GM21447 (cell line): ENCODE measurements at regions not wholly inside any gene's neighbourhood (a gene's known extent, or its start where the extent isn't known, plus 50 kb on each side); places are given as distances from the start of the nearest gene placed in this dataset.
"Not testable (repeated sequence)": the region's sequence is repeated elsewhere in the genome, so short reads cannot be mapped to it uniquely, and the experiment has no call there.

Experiments used
- ATAC-seq: cut with Tn5 transposase; IDR thresholded peaks from one replicate; pipeline ENCODE4 v1.9.1; 2021; ENCODE audit not compliant: unreplicated experiment

DNA sequence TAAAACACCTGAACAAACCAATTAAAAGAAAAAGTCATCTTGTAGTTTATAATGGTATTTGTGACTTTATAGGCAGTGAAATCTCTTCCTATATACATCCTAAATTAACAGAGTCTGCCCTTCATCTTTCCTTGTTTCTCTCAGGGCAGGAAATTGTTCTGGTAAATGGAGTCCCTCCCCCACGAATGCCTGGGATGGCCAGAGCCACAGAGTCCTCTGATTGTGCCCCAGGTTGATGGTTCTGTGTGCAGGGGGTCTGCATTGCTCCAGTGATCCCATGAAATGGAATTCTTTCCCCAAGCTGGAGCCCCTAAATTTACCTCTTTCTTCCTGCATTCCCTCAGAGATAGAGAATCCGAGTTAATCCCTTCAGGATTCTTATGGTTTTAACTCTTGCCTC lies 155.5 kb downstream of the MTX2 start:
- ATAC-seq, result no peak

GRCh38 chr2:176427549-176427948 lies 158.3 kb downstream of the MTX2 start:
- ATAC-seq, result no peak

- ATAC-seq, result not testable (repeated sequence)
Measured at GRCh38 chr2:176428944-176429469, 159.8 kb downstream of the MTX2 start.

- no peak for ATAC-seq
Measured at GRCh38 chr2:176432434-176432833, 163.2 kb downstream of the MTX2 start.

- ATAC-seq, result no peak
Measured at GRCh38 chr2:176435729-176436128, 166.5 kb downstream of the MTX2 start.

- ATAC-seq, result no peak
Measured at GRCh38 chr2:176443946-176444345, 174.7 kb downstream of the MTX2 start.

DNA sequence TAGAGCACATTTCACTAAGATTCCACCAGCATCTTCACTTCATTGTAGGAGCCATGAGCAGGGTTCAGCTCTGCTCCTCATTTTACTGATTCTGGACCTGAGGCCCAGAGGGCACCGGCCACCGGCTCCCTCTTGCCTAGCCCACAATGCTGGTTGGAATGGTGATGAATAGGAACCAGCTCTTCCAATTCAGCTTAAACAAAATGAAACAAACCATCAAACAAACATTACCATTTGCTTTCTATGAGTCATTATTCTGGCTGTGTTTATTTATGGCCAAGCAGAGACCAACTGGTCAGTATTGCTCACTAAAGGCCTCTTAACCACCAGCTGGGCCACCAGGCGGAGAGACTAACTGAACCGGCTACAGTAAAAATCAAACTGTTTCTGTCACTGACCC lies 176.7 kb downstream of the MTX2 start:
- ATAC-seq, result no peak

DNA sequence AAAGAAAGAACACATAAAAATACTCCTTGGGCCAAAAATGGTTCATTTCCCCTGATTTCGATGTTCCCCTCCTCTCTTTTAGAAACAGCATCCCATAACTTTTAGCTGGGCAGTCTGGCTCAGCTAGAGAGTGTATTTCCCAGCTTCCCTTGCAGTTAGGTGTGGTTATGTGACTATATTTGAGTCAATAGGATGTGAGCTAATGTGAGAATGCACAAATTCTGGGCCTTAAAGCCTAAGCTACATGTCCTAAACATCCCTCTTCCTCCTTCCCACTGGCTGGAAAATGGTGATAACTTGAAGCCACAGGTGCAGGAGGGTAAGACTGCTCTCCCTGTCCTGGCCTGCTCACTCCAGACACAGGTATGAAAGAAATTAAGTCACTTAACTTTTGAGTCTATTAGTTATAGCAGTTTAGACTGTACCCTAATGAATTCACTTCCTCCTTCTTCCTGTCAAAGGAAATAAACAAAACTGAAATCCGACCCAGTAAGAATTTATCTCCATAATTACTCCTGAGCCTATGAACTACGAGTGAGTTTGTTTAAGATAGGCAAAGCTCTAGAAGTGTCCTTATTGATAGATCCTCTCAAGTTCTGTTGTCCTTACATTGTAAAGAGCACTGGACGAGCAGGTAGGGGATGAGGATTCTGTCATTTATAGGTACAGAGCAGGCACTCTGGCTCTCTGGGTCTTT lies 177.6 kb downstream of the MTX2 start:
- no peak for ATAC-seq

DNA sequence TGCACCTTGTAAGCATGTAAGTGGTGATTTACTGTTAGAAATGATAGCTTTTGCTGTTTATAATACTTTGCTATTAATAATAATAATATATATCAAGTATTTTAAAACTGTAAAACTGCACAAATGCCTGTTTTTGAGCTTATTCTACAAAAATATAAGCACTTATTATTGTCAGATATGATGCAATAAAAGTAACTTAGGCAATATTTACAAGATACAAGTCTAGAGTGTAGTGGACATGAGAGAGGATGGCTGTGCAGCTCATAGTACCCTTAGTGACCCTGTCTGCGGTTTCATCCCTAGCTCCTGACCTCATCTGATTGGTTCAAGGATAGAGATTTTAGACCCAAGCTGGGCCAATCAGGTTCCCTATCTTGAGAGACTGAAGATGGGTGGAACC lies 178.4 kb downstream of the MTX2 start:
- ATAC-seq, result no peak

GRCh38 chr2:176449852-176450251 lies 180.6 kb downstream of the MTX2 start:
- no peak for ATAC-seq

- ATAC-seq, result no peak
Measured at GRCh38 chr2:176453784-176454183, 184.5 kb downstream of the MTX2 start.

- peak; percentile 69 for ATAC-seq
Measured at GRCh38 chr2:176454893-176455815, 185.9 kb downstream of the MTX2 start.

DNA sequence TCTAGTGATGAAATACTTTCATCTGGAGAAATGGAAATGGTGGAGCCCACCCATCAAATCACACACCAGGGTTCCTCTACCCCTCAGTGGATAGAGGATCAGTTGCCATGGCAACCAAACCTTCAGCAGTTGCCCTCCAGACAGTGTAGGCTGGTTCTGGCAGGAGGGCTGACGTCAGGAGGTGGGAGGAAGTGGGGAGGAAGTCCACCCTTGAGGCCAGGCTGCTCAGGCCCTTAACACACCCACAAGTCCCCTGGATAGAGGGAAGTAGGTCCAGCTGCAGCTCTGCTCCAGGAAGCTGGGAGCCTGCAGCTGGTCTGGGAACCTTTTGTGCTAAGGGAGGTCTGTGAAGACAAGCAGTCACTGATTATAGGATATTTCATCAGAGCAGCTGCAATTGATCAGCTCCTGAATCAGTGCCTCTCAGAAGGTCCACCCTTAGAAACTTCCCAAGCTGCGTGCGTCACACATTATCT lies 186.6 kb downstream of the MTX2 start:
- ATAC-seq, result no peak

GRCh38 chr2:176457481-176457880 lies 188.2 kb downstream of the MTX2 start:
- ATAC-seq, result no peak

- ATAC-seq, result no peak
Measured at GRCh38 chr2:176461098-176461808, 192.0 kb downstream of the MTX2 start.

- ATAC-seq, result no peak
Measured at GRCh38 chr2:176461809-176462670, 192.8 kb downstream of the MTX2 start.

DNA sequence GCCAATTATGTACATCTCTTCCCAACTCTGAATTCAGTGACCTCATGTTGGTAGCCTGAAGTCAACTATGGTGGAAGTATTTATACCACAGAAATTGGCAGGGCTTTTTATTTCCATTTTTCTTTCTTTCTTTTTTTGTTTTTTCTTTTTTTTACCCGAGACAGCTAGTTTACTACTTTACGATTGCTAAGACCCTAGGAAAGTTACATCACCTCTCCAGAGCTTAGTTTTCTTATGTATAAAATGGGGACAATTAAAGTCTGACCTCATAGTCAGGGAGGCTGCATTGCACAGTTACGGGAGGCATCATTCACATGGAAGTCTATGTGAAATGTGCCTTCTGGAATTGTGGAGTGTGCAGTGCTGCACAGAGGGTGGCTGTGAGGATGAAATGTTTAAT lies 194.3 kb downstream of the MTX2 start:
- ATAC-seq, result no peak

DNA sequence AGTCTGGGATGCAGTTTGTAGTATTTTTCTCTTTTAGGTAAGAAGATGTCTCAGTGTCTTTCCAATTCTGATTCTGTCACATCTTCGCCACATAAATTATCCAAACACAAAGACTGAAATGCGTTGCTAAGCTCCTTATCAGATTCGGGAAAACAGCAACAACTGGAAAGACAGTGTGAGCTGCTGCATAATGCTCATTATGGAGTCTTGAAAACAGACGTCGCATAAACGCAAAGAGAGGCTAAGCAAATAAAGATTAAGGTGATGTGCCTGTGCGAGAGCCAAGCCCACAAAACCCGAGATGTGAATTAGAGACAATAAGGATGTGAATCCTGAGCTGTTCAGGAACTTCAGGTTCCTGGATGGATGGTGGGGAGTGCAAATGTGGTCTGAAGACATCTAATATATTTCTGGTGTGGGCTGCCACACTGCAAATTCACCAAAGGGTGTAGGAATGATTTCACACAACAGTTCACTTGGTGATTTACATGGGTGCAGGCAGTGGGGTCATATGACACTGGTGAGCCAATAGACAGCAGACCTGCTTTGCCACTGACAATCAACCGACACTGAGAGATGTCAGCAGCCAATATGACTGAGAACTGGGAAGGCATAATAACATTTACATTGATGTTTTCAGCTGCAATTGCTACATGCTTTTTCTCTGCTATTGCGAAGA lies 195.8 kb downstream of the MTX2 start:
- no peak for ATAC-seq

GRCh38 chr2:176466918-176467452 lies 197.7 kb downstream of the MTX2 start:
- ATAC-seq, result no peak
